Ishikawa (cell line): ENCODE measurements at regions not wholly inside any gene's neighbourhood (a gene's known extent, or its start where the extent isn't known, plus 50 kb on each side); places are given as distances from the start of the nearest gene placed in this dataset.

Experiments used
- CEBPB ChIP-seq: IDR thresholded peaks from 2 replicates; pipeline ENCODE4 v1.6.1; 2012
- CREB1 ChIP-seq: IDR thresholded peaks from 2 replicates; pipeline ENCODE4 v1.6.1; 2012; ENCODE audit warnings: low read depth
- EGR1 ChIP-seq: IDR thresholded peaks from 2 replicates; pipeline ENCODE4 v1.6.1; 2012
- EP300 ChIP-seq: IDR thresholded peaks from 2 replicates; pipeline ENCODE4 v1.6.1; 2012; ENCODE audit warnings: borderline replicate concordance
- FOXM1 ChIP-seq: IDR thresholded peaks from 2 replicates; pipeline ENCODE4 v1.6.1; 2012; ENCODE audit warnings: low read depth, borderline replicate concordance
- NFIC ChIP-seq: IDR thresholded peaks from 2 replicates; pipeline ENCODE4 v1.6.1; 2012
- TAF1 ChIP-seq: IDR thresholded peaks from 2 replicates; pipeline ENCODE4 v1.6.1; 2012; ENCODE audit warnings: low read depth, mild to moderate bottlenecking
- TCF12 ChIP-seq: IDR thresholded peaks from 2 replicates; pipeline ENCODE4 v1.6.1; 2012; ENCODE audit warnings: low read depth
- YY1 ChIP-seq: IDR thresholded peaks from 2 replicates; pipeline ENCODE4 v1.6.1; 2012; ENCODE audit warnings: low read depth
- ZBTB7A ChIP-seq: IDR thresholded peaks from 2 replicates; pipeline ENCODE4 v1.6.1; 2012; ENCODE audit warnings: low read depth
- TF ChIP-seq, protein P1 (sequence below): IDR thresholded peaks from 2 replicates; pipeline ENCODE4 v1.6.1; 2012
- TF ChIP-seq, protein P2 (sequence below): IDR thresholded peaks from 2 replicates; pipeline ENCODE4 v1.6.1; 2012; ENCODE audit warnings: low read depth, mild to moderate bottlenecking
- TF ChIP-seq, protein P3 (sequence below): IDR thresholded peaks from 2 replicates; pipeline ENCODE4 v1.6.1; 2012

DNA sequence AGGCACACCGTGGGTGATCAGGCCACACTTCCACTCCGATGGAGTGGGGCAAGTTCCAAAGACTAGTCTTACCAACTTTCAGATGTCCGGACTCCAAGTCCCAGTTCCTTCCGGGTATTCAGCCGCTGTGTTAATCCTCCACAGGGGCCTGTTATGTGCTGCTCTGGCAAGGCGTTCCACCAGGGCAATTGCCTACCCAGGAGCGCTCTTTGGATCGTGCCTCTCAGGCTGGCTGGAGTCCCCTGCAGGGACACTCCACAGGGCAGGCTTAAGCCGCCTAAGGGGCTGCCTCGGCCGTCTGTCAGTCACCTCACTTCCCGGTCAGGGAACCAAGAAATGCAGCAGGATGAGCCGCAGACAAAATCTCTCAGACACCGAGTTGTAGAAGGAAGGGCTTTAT is 118.7 kb upstream of the CCNG1 start:
- TF ChIP-seq YY1 (no peak), TCF12 (no peak), TAF1 (no peak), NFIC (no peak), ZBTB7A (no peak), EGR1 (no peak), EP300 (no peak), CREB1 (no peak), CEBPB (no peak), FOXM1 (no peak)
- TF ChIP-seq, protein P1, sequence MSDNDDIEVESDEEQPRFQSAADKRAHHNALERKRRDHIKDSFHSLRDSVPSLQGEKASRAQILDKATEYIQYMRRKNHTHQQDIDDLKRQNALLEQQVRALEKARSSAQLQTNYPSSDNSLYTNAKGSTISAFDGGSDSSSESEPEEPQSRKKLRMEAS, result no peak
- TF ChIP-seq, protein P2, sequence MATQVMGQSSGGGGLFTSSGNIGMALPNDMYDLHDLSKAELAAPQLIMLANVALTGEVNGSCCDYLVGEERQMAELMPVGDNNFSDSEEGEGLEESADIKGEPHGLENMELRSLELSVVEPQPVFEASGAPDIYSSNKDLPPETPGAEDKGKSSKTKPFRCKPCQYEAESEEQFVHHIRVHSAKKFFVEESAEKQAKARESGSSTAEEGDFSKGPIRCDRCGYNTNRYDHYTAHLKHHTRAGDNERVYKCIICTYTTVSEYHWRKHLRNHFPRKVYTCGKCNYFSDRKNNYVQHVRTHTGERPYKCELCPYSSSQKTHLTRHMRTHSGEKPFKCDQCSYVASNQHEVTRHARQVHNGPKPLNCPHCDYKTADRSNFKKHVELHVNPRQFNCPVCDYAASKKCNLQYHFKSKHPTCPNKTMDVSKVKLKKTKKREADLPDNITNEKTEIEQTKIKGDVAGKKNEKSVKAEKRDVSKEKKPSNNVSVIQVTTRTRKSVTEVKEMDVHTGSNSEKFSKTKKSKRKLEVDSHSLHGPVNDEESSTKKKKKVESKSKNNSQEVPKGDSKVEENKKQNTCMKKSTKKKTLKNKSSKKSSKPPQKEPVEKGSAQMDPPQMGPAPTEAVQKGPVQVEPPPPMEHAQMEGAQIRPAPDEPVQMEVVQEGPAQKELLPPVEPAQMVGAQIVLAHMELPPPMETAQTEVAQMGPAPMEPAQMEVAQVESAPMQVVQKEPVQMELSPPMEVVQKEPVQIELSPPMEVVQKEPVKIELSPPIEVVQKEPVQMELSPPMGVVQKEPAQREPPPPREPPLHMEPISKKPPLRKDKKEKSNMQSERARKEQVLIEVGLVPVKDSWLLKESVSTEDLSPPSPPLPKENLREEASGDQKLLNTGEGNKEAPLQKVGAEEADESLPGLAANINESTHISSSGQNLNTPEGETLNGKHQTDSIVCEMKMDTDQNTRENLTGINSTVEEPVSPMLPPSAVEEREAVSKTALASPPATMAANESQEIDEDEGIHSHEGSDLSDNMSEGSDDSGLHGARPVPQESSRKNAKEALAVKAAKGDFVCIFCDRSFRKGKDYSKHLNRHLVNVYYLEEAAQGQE, result no peak
- TF ChIP-seq, protein P3, sequence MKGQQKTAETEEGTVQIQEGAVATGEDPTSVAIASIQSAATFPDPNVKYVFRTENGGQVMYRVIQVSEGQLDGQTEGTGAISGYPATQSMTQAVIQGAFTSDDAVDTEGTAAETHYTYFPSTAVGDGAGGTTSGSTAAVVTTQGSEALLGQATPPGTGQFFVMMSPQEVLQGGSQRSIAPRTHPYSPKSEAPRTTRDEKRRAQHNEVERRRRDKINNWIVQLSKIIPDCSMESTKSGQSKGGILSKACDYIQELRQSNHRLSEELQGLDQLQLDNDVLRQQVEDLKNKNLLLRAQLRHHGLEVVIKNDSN, result no peak
